DOHH2 (cell line): ENCODE measurements at regions not wholly inside any gene's neighbourhood (a gene's known extent, or its start where the extent isn't known, plus 50 kb on each side); places are given as distances from the start of the nearest gene placed in this dataset.

ENCODE experiments used
- H3F3A ChIP-seq: fragments of 200-600 bp; sonication (generic), shearing (Covaris generic); 2 replicates; pipeline ENCODE4 v1.6.0; 2016; ENCODE audit warnings: antibody characterized with exemption, mild to moderate bottlenecking; ENCODE audit not compliant: control insufficient read depth, insufficient read depth
- H3K27ac ChIP-seq: fragments of 200-600 bp; sonication (generic); 2 replicates; pipeline ENCODE4 v1.5.1; 2014; ENCODE audit warnings: low read depth, mild to moderate bottlenecking, low read length, moderate library complexity
- H3K27me3 ChIP-seq: fragments of 200-600 bp; sonication (generic); 2 replicates; pipeline ENCODE4 v1.6.1; 2014; ENCODE audit warnings: mild to moderate bottlenecking, low read length, mixed read lengths; ENCODE audit not compliant: control insufficient read depth
- H3K36me3 ChIP-seq: fragments of 200-600 bp; sonication (generic); 2 replicates; pipeline ENCODE4 v1.6.1; 2014; ENCODE audit warnings: mild to moderate bottlenecking, low read length, moderate library complexity, mixed read lengths; ENCODE audit not compliant: control insufficient read depth
- H3K4me1 ChIP-seq: fragments of 200-600 bp; sonication (generic); 2 replicates; pipeline ENCODE4 v1.6.1; 2014; ENCODE audit warnings: mild to moderate bottlenecking, low read length, mixed read lengths; ENCODE audit not compliant: control insufficient read depth
- H3K4me2 ChIP-seq: fragments of 200-600 bp; sonication (generic); 2 replicates; pipeline ENCODE4 v1.6.0; 2014; ENCODE audit warnings: mild to moderate bottlenecking, low read length, moderate library complexity
- H3K4me3 ChIP-seq: fragments of 200-600 bp; sonication (generic); 2 replicates; pipeline ENCODE4 v1.5.1; 2014; ENCODE audit warnings: mild to moderate bottlenecking, low read length, mixed read lengths
- H3K79me2 ChIP-seq: fragments of 200-600 bp; sonication (generic); 2 replicates; pipeline ENCODE4 v1.6.1; 2014; ENCODE audit warnings: mild to moderate bottlenecking, low read length, mixed read lengths; ENCODE audit not compliant: control insufficient read depth
- H3K9me2 ChIP-seq: fragments of 200-600 bp; sonication (generic); replicated peaks from 2 replicates; pipeline ENCODE4 v1.6.1; 2014; ENCODE audit warnings: mild to moderate bottlenecking, low read length, mixed read lengths; ENCODE audit not compliant: control insufficient read depth
- H3K9me3 ChIP-seq: fragments of 200-600 bp; sonication (generic); 2 replicates; pipeline ENCODE4 v1.6.1; 2014; ENCODE audit warnings: antibody characterized with exemption, low read length, mixed read lengths; ENCODE audit not compliant: control insufficient read depth, insufficient read depth
- H4K20me1 ChIP-seq: fragments of 200-600 bp; sonication (generic); 2 replicates; pipeline ENCODE4 v1.6.0; 2014; ENCODE audit warnings: low read depth, mild to moderate bottlenecking, antibody characterized with exemption, low read length, moderate library complexity; ENCODE audit not compliant: control insufficient read depth, insufficient read depth
- EZH2phosphoT487 ChIP-seq: fragments of 200-600 bp; sonication (generic); IDR thresholded peaks from 2 replicates; pipeline ENCODE4 v1.6.1; 2017; ENCODE audit warnings: borderline replicate concordance, mild to moderate bottlenecking, antibody characterized with exemption, low read length, moderate library complexity, mixed read lengths
- TF ChIP-seq, protein P1 (sequence below): fragments of 200-600 bp; sonication (generic); IDR thresholded peaks from one replicate; pipeline ENCODE4 v1.5.1; 2014; ENCODE audit warnings: antibody characterized with exemption, mild to moderate bottlenecking, low read depth, low read length; ENCODE audit not compliant: poor library complexity, severe bottlenecking

DNA sequence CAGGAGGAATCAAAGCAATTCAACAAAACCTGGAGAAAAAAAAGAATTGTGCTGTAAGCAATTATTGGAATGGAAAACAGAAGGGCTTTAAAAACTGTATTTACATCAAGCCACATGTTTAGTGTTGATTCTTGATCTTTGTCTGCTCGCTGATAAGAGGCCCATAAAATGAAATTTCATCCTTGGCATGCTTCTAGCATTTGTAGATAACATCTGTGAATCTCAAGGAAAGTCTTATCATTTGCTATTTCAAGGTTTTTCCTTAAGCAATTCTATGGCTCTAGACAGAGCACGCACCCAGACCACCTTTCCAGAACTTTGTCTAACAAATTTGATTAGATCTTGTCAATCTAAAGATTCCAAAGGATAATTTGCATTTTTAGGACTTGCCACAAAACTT lies 181.0 kb upstream of the FGGY start:
- Histone ChIP-seq H3K9me2 (no peaks in the 10 kb centered on the region), H4K20me1 (no peaks in the 10 kb centered on the region), H3K79me2 (no peaks in the 10 kb centered on the region), H3K36me3 (no peaks in the 10 kb centered on the region), H3K4me1 (no peaks in the 10 kb centered on the region), H3K4me3 (no peak overlapping the region), H3F3A (no peaks in the 10 kb centered on the region), H3K27me3 (peaks cover 7% of the 10 kb centered on the region; the same call in 1 of the 2 replicates), H3K9me3 (no peaks in the 10 kb centered on the region), H3K27ac (no peak overlapping the region), H3K4me2 (no peak overlapping the region)
- TF ChIP-seq, protein P1, sequence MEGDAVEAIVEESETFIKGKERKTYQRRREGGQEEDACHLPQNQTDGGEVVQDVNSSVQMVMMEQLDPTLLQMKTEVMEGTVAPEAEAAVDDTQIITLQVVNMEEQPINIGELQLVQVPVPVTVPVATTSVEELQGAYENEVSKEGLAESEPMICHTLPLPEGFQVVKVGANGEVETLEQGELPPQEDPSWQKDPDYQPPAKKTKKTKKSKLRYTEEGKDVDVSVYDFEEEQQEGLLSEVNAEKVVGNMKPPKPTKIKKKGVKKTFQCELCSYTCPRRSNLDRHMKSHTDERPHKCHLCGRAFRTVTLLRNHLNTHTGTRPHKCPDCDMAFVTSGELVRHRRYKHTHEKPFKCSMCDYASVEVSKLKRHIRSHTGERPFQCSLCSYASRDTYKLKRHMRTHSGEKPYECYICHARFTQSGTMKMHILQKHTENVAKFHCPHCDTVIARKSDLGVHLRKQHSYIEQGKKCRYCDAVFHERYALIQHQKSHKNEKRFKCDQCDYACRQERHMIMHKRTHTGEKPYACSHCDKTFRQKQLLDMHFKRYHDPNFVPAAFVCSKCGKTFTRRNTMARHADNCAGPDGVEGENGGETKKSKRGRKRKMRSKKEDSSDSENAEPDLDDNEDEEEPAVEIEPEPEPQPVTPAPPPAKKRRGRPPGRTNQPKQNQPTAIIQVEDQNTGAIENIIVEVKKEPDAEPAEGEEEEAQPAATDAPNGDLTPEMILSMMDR: no peak

DNA sequence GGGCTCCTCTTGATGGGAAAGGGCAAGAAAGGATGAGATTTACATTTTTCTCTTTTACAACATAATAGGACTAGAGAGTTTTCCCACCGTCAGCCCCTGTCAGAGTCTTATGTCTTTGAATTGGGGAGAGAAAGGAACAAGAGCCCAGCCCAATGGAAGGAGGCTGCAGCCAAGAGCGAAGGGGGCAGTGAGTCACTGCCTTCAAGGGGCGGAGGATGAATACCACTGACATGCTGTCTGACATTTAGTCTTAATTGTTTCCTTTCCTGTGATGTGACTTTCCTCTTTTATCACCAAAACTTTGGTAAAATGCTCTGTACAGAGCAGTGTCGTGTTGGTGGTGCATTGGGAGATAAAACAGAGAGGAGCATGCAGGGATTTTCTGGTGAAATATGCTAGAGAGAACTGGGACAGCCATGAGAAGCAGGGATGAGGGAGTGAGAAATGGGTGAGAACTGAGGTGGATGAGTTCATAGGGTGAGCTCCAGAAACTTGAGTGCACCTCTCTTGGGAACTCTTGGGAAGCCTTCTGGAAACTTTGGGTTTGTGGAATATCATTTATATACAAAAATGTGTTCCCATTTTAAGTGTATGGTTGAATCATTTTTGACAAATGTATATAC lies 179.9 kb upstream of the FGGY start:
- no peak for TF ChIP-seq EZH2phosphoT487
- TF ChIP-seq, protein P1: no peak
- no peak overlapping the region for H3K4me3 ChIP-seq
- H3K36me3 ChIP-seq: no peaks in the 10 kb centered on the region
- H3K27me3 ChIP-seq: peaks cover 7% of the 10 kb centered on the region; the same call in 1 of the 2 replicates
- H3K4me2 ChIP-seq: no peak overlapping the region
- H3K27ac ChIP-seq: no peak overlapping the region
- no peaks in the 10 kb centered on the region for H3K4me1 ChIP-seq
- H3K9me3 ChIP-seq: no peaks in the 10 kb centered on the region
- H4K20me1 ChIP-seq: no peaks in the 10 kb centered on the region
- H3F3A ChIP-seq: no peaks in the 10 kb centered on the region
- no peaks in the 10 kb centered on the region for H3K9me2 ChIP-seq
- H3K79me2 ChIP-seq: no peaks in the 10 kb centered on the region

DNA sequence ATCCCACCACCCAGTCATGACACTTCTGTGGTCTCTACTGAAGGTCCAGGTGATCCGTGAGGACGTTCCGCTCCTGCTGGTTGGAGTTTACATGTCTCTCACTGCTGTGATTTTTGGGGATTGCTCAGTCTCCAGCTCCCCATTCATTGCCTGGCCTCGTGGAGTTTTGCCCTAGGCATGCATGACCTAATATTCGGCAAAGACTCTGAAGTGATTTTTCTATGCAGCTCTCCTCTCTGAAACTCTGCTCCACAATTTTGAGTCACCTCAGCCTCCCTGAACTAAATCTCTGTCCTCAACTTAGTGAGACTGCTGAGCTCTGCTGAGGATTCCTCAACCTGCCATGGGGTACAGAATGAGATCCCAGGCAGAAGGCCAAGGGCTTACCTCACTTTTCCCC lies 174.4 kb upstream of the FGGY start:
- Histone ChIP-seq H4K20me1 (no peaks in the 10 kb centered on the region), H3K9me3 (no peaks in the 10 kb centered on the region), H3K4me1 (no peaks in the 10 kb centered on the region), H3K4me2 (no peak overlapping the region), H3K27ac (no peak overlapping the region), H3K4me3 (no peak overlapping the region), H3K9me2 (no peaks in the 10 kb centered on the region), H3K79me2 (no peaks in the 10 kb centered on the region), H3F3A (no peaks in the 10 kb centered on the region), H3K27me3 (no peaks in the 10 kb centered on the region), H3K36me3 (no peaks in the 10 kb centered on the region)
- no peak for TF ChIP-seq EZH2phosphoT487
- TF ChIP-seq, protein P1: no peak
